ENCODE measurements at regions not wholly inside any gene's neighbourhood (a gene's known extent, or its start where the extent isn't known, plus 50 kb on each side); places are given as distances from the start of the nearest gene placed in this dataset.

- no peak for TF ChIP-seq EZH2phosphoT487 (IDR thresholded peaks at IDR 0.05; ENCODE audit: borderline replicate concordance, low read depth, low read length)
- TF ChIP-seq, protein P1, sequence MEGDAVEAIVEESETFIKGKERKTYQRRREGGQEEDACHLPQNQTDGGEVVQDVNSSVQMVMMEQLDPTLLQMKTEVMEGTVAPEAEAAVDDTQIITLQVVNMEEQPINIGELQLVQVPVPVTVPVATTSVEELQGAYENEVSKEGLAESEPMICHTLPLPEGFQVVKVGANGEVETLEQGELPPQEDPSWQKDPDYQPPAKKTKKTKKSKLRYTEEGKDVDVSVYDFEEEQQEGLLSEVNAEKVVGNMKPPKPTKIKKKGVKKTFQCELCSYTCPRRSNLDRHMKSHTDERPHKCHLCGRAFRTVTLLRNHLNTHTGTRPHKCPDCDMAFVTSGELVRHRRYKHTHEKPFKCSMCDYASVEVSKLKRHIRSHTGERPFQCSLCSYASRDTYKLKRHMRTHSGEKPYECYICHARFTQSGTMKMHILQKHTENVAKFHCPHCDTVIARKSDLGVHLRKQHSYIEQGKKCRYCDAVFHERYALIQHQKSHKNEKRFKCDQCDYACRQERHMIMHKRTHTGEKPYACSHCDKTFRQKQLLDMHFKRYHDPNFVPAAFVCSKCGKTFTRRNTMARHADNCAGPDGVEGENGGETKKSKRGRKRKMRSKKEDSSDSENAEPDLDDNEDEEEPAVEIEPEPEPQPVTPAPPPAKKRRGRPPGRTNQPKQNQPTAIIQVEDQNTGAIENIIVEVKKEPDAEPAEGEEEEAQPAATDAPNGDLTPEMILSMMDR (conservative IDR thresholded peaks at IDR 0.05; ENCODE audit: low read length): no peak
Observed at GRCh38 chr16:50864386-50864785, 122.5 kb downstream of the CYLD start.
